ENCODE measurements at regions not wholly inside any gene's neighbourhood (a gene's known extent, or its start where the extent isn't known, plus 50 kb on each side); places are given as distances from the start of the nearest gene placed in this dataset.
"Not testable (repeated sequence)": the region's sequence is repeated elsewhere in the genome, so short reads cannot be mapped to it uniquely, and the experiment has no call there.

DNA sequence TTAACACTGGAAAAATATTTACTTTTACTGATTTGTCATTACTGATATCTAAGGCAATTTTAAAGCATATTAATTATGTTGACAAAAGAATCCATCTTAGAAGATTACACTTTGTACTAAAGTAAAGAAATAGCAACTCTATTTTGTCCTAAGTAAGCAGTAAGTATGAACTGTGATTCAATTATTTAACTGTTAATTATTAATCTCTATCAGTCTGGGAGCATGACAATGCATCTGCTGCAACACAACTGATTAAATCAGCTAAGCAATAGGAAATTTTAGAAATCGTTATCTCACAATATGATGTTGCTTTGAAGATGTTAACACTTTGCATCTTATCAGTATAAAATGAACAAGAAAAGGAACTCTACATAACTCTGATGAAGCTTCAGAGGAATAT is 172.3 kb downstream of the DPY19L2 start:
- no peak for TF ChIP-seq CTCF (IDR thresholded peaks at IDR 0.05)
- Mint-ChIP-seq H3K4me3 (no peak overlapping the region), H3K27ac (no peak overlapping the region), H3K9me3 (peaks cover 3 to 12% (median 6%) of the 10 kb centered on the region in 7 donors), H3K27me3 (ENCODE audit: low read depth in 3 of 3) (peaks cover 0 to 1% (median 0%) of the 10 kb centered on the region in 3 donors), H3K36me3 (no peaks in the 10 kb centered on the region), H3K4me1 (no peaks in the 10 kb centered on the region)
- H2AFZ ChIP-seq (ENCODE audit: insufficient read depth, low read depth, low read length, poor library complexity, severe bottlenecking) = no peak overlapping the region
- no peaks in the 10 kb centered on the region for H3K79me2 ChIP-seq (ENCODE audit: insufficient read depth, low read length)
- no peak overlapping the region for H3K4me3 ChIP-seq (replicated peaks in 1 of 3; ENCODE audit: low read depth in 2 of 3, low read length in 3 of 3)
- intact Hi-C loops (cut with micrococcal nuclease) = no loop called here
- H3K9ac ChIP-seq (ENCODE audit: insufficient read depth, low read length, poor library complexity, severe bottlenecking) = no peak overlapping the region
- H4K20me1 ChIP-seq (ENCODE audit: insufficient read depth, low read length) = no peaks in the 10 kb centered on the region
- peaks cover 0 to 4% of the 10 kb centered on the region in 2 donors for H3K9me3 ChIP-seq (replicated peaks in 1 of 2; ENCODE audit: control insufficient read depth in 1 of 2, insufficient read depth in 1 of 2, low read length in 2 of 2)
- no peaks in the 10 kb centered on the region for H3K27me3 ChIP-seq (ENCODE audit: control insufficient read depth in 2 of 2, insufficient read depth in 2 of 2, low read length in 2 of 2)
- no CpG with 5 or more reads among the region's 1 CpG for WGBS (ENCODE audit: insufficient coverage)
- H3K4me2 ChIP-seq (replicated peaks; ENCODE audit: extremely low read depth, low read length, poor library complexity, severe bottlenecking) = no peak overlapping the region
- H3K27ac ChIP-seq (ENCODE audit: low read depth in 1 of 2, low read length in 2 of 2) = no peak overlapping the region
- H3K4me1 ChIP-seq (ENCODE audit: control insufficient read depth in 1 of 2, insufficient read depth in 2 of 2, low read length in 2 of 2) = no peaks in the 10 kb centered on the region
- DNase-seq = no peak
- no peaks in the 10 kb centered on the region for H3K36me3 ChIP-seq (replicated peaks in 1 of 2; ENCODE audit: control insufficient read depth in 1 of 2, insufficient read depth in 2 of 2, low read length in 2 of 2)

GRCh38 chr12:63493357-63493756 is 174.9 kb downstream of the DPY19L2 start:
- H3K79me2 ChIP-seq (ENCODE audit: insufficient read depth, low read length); H3K4me1 Mint-ChIP-seq; H3K27ac Mint-ChIP-seq; H3K36me3 Mint-ChIP-seq; H3K27me3 Mint-ChIP-seq (ENCODE audit: low read depth in 3 of 3); H3K4me3 Mint-ChIP-seq; H3K4me3 ChIP-seq (replicated peaks in 1 of 3; ENCODE audit: low read depth in 2 of 3, low read length in 3 of 3); H3K9me3 ChIP-seq (replicated peaks in 1 of 2; ENCODE audit: control insufficient read depth in 1 of 2, insufficient read depth in 1 of 2, low read length in 2 of 2); H3K36me3 ChIP-seq (replicated peaks in 1 of 2; ENCODE audit: control insufficient read depth in 1 of 2, insufficient read depth in 2 of 2, low read length in 2 of 2); H3K27ac ChIP-seq (ENCODE audit: low read depth in 1 of 2, low read length in 2 of 2); intact Hi-C loops (cut with micrococcal nuclease); H2AFZ ChIP-seq (ENCODE audit: insufficient read depth, low read depth, low read length, poor library complexity, severe bottlenecking); H3K9ac ChIP-seq (ENCODE audit: insufficient read depth, low read length, poor library complexity, severe bottlenecking); H3K4me1 ChIP-seq (ENCODE audit: control insufficient read depth in 1 of 2, insufficient read depth in 2 of 2, low read length in 2 of 2); H3K27me3 ChIP-seq (ENCODE audit: control insufficient read depth in 2 of 2, insufficient read depth in 2 of 2, low read length in 2 of 2); H3K4me2 ChIP-seq (replicated peaks; ENCODE audit: extremely low read depth, low read length, poor library complexity, severe bottlenecking); H4K20me1 ChIP-seq (ENCODE audit: insufficient read depth, low read length); DNase-seq: not testable (repeated sequence)
- 91% methylated on average over 4 of the region's 4 CpGs for WGBS (ENCODE audit: insufficient coverage)
- peaks cover 4 to 13% (median 7%) of the 10 kb centered on the region in 7 donors for H3K9me3 Mint-ChIP-seq
